GM06990 (cell line): ENCODE measurements at regions not wholly inside any gene's neighbourhood (a gene's known extent, or its start where the extent isn't known, plus 50 kb on each side); places are given as distances from the start of the nearest gene placed in this dataset.

Experiments used
- DNase-seq: peaks from one replicate; pipeline ENCODE4 v3.0.0-alpha.2; 2011; ENCODE audit not compliant: insufficient read length; ENCODE audit errors: extremely low read depth
- H3K27me3 ChIP-seq: replicated peaks from 2 replicates; pipeline ENCODE4 v1.6.0; 2011; ENCODE audit warnings: low read length; ENCODE audit not compliant: control insufficient read depth, insufficient read depth
- H3K36me3 ChIP-seq: 2 replicates; pipeline ENCODE4 v1.5.1; 2011; ENCODE audit warnings: low read length; ENCODE audit not compliant: control insufficient read depth, insufficient read depth
- H3K4me3 ChIP-seq: replicated peaks from 2 replicates; pipeline ENCODE4 v1.5.1; 2011; ENCODE audit warnings: low read depth, mild to moderate bottlenecking, control low read depth, low read length
- TF ChIP-seq, protein P1 (sequence below): IDR thresholded peaks from 2 replicates; pipeline ENCODE4 v1.5.1; 2011; ENCODE audit warnings: low read length, control low read depth, mild to moderate bottlenecking, inconsistent platforms; ENCODE audit not compliant: insufficient read depth, poor library complexity, severe bottlenecking

GRCh38 chr6:140370976-140371870 lies 996.8 kb upstream of the CITED2 start:
- DNase-seq = no peak
- Histone ChIP-seq H3K36me3 (no peaks in the 10 kb centered on the region), H3K27me3 (no peaks in the 10 kb centered on the region), H3K4me3 (no peak overlapping the region)
- TF ChIP-seq, protein P1, sequence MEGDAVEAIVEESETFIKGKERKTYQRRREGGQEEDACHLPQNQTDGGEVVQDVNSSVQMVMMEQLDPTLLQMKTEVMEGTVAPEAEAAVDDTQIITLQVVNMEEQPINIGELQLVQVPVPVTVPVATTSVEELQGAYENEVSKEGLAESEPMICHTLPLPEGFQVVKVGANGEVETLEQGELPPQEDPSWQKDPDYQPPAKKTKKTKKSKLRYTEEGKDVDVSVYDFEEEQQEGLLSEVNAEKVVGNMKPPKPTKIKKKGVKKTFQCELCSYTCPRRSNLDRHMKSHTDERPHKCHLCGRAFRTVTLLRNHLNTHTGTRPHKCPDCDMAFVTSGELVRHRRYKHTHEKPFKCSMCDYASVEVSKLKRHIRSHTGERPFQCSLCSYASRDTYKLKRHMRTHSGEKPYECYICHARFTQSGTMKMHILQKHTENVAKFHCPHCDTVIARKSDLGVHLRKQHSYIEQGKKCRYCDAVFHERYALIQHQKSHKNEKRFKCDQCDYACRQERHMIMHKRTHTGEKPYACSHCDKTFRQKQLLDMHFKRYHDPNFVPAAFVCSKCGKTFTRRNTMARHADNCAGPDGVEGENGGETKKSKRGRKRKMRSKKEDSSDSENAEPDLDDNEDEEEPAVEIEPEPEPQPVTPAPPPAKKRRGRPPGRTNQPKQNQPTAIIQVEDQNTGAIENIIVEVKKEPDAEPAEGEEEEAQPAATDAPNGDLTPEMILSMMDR = no peak

DNA sequence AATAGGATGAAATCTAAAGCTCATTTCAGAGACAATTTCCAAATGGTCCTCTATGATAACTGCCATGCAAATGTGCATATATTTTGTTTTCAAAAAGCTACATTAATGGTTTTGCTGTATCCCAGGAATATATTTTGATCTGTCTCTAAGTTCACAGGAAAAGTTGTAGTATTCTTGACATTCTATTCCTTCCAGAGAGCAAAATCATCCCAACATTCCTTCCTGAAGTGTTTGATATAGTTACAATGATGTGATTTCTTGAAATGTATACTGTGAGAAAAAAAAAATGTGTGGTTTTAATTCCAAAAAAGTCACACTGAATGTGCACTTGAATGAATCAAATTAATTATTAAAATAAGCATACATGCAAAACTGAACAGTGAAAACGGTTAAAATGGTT lies 996.0 kb upstream of the CITED2 start:
- Histone ChIP-seq H3K36me3 (no peaks in the 10 kb centered on the region), H3K4me3 (no peak overlapping the region), H3K27me3 (no peaks in the 10 kb centered on the region)
- DNase-seq = no peak
- TF ChIP-seq, protein P1 = no peak

GRCh38 chr6:140366991-140367390 lies 992.5 kb upstream of the CITED2 start:
- no peaks in the 10 kb centered on the region for H3K27me3 ChIP-seq
- DNase-seq = no peak
- H3K36me3 ChIP-seq = no peaks in the 10 kb centered on the region
- H3K4me3 ChIP-seq = no peak overlapping the region
- TF ChIP-seq, protein P1 = no peak

DNA sequence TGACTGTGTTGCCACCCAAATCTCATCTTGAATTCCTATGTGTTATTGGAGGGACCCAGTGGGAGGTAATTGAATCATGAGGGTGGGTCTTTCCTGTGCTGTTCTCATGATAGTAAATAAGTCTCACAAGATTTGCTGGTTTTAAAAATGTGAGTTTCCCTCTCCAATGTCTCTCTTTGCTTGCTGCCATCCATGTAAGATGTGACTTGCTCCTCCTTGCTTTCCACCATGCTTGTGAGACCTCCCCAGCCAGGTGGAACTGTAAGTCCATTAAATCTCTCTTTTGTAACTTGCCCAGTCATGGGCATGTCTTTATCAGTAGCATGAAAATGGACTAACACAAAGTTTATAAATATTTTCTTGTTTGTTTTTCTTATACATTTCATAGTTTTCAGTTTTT lies 990.5 kb upstream of the CITED2 start:
- TF ChIP-seq, protein P1 = no peak
- no peak for DNase-seq
- Histone ChIP-seq H3K36me3 (no peaks in the 10 kb centered on the region), H3K4me3 (no peak overlapping the region), H3K27me3 (no peaks in the 10 kb centered on the region)

- DNase-seq = no peak
- H3K4me3 ChIP-seq = no peak overlapping the region
- TF ChIP-seq, protein P1 = no peak
- no peaks in the 10 kb centered on the region for H3K27me3 ChIP-seq
- no peaks in the 10 kb centered on the region for H3K36me3 ChIP-seq
Measured at GRCh38 chr6:140360651-140361050, 986.2 kb upstream of the CITED2 start.

- TF ChIP-seq, protein P1 = no peak
- H3K36me3 ChIP-seq = no peaks in the 10 kb centered on the region
- H3K4me3 ChIP-seq = no peak overlapping the region
- H3K27me3 ChIP-seq = no peaks in the 10 kb centered on the region
- no peak for DNase-seq
Measured at GRCh38 chr6:140355476-140355875, 981.0 kb upstream of the CITED2 start.
